ENCODE measurements at regions not wholly inside any gene's neighbourhood (a gene's known extent, or its start where the extent isn't known, plus 50 kb on each side); places are given as distances from the start of the nearest gene placed in this dataset.

DNA sequence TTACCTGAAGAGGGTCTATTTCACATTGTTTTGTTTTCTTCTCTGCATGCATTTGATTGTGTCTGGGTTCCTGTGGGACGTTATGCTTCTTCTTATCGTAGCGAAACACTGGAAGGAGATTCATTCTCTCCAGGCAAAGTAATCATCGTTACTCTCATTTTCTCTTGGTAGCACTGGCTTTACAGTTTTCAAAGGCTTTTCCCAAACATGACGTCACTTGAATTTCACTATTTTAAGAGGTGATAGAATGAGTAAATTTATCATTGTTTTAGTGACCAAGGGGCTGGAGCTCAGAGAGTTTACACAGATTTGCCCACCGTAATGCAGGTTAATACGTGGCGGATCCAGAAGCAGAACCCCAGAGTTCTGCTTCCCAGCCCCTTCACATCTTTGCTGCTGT lies 391.4 kb downstream of the DCDC2C start:
- H3K4me2 ChIP-seq (ENCODE audit: control insufficient read depth, insufficient read depth), result no peak overlapping the region
- H4K20me1 ChIP-seq (ENCODE audit: control insufficient read depth, insufficient read depth), result no peaks in the 10 kb centered on the region
- no peaks in the 10 kb centered on the region for H3K79me2 ChIP-seq (ENCODE audit: control insufficient read depth, insufficient read depth, low read length)
- no peak overlapping the region for H3K4me3 ChIP-seq
- ChIA-PET SMC1A (ENCODE audit: uncharacterized antibody, unreplicated experiment) (no interaction called here), CTCF (no interaction called here), RAD21 (ENCODE audit: unreplicated experiment) (no interaction called here), POLR2A (no interaction called here)
- no peaks in the 10 kb centered on the region for H3K4me1 ChIP-seq (ENCODE audit: control insufficient read depth, insufficient read depth, low read length)
- no peak overlapping the region for H3K9ac ChIP-seq (ENCODE audit: control insufficient read depth, insufficient read depth, low read length)
- no peak for DNase-seq (ENCODE audit: low read depth, low spot score)
- no peaks in the 10 kb centered on the region for H3K36me3 ChIP-seq (ENCODE audit: control insufficient read depth in 2 of 2, insufficient read depth in 2 of 2, low read length in 1 of 2)
- in situ Hi-C loops (cut with MboI) (no loop called here), intact Hi-C loops (cut with micrococcal nuclease; ENCODE audit: unreplicated experiment) (no loop called here)
- ATAC-seq, result no peak
- H2AFZ ChIP-seq (ENCODE audit: control insufficient read depth, low read depth, low read length), result no peak overlapping the region
- no TSS peak for BruUV-seq (replicated peaks)
- H3K27me3 ChIP-seq (replicated peaks in 1 of 2; ENCODE audit: control insufficient read depth in 2 of 2, insufficient read depth in 2 of 2, low read length in 1 of 2), result no peaks in the 10 kb centered on the region; a peak in 1 of 4 replicates
- H3K27ac ChIP-seq (ENCODE audit: control insufficient read depth, insufficient read depth), result no peak overlapping the region
- TF ChIP-seq PRDM15 (CRISPR knock-in tag; IDR thresholded peaks at IDR 0.05), result no peak
- TF ChIP-seq, protein P1, sequence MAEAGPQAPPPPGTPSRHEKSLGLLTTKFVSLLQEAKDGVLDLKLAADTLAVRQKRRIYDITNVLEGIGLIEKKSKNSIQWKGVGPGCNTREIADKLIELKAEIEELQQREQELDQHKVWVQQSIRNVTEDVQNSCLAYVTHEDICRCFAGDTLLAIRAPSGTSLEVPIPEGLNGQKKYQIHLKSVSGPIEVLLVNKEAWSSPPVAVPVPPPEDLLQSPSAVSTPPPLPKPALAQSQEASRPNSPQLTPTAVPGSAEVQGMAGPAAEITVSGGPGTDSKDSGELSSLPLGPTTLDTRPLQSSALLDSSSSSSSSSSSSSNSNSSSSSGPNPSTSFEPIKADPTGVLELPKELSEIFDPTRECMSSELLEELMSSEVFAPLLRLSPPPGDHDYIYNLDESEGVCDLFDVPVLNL (IDR thresholded peaks at IDR 0.05; ENCODE audit: low read depth, low read length), result no peak
- no peak for TF ChIP-seq EP300 (IDR thresholded peaks at IDR 0.05; ENCODE audit: borderline replicate concordance in 1 of 2, control insufficient read depth in 1 of 2, low read depth in 2 of 2, low read length in 2 of 2)
- no peak for TF ChIP-seq TAF1 (IDR thresholded peaks at IDR 0.05; ENCODE audit: borderline replicate concordance, low read depth, low read length)
- H3K9me3 ChIP-seq (replicated peaks; ENCODE audit: control insufficient read depth, insufficient read depth, low read length), result no peaks in the 10 kb centered on the region
- WGBS (ENCODE audit: insufficient coverage, insufficient replicate concordance, low lambda C conversion rate, missing lambda C conversion rate), result 50% methylated on average over 8 of the region's 8 CpGs
- FAIRE-seq, result no peak

Data from GM12878 (cell line).